Keratinocyte (primary cell): ENCODE measurements at regions not wholly inside any gene's neighbourhood (a gene's known extent, or its start where the extent isn't known, plus 50 kb on each side); places are given as distances from the start of the nearest gene placed in this dataset.

Experiments
- DNase-seq: peaks from one replicate; pipeline ENCODE4 v3.0.0-alpha.2; 2011; ENCODE audit warnings: low read depth, missing footprints, low spot score
- FAIRE-seq: peaks from 2 replicates; lab custom pipeline; 2011; peaks lifted over from hg19 to GRCh38; lab: Jason Lieb, UNC
- H2AFZ ChIP-seq: 2 replicates; pipeline ENCODE4 v1.6.0; 2012; ENCODE audit warnings: low read length, control low read depth, inconsistent platforms; ENCODE audit not compliant: control insufficient read depth
- H3K27ac ChIP-seq: 2 replicates; pipeline ENCODE4 v1.5.1; 2011; ENCODE audit warnings: low read length; ENCODE audit not compliant: control insufficient read depth, insufficient read depth
- H3K27me3 ChIP-seq: 3 replicates; pipeline ENCODE4 v1.6.0; 2011; ENCODE audit warnings: low read length; ENCODE audit not compliant: control insufficient read depth, insufficient read depth; ENCODE audit errors: extremely low read depth
- H3K36me3 ChIP-seq, 2 experiments: 2 replicates in 1 of 2; 3 replicates in 1 of 2; pipeline ENCODE4 v1.5.1; 2011; ENCODE audit warnings: low read length in 2 of 2, mild to moderate bottlenecking in 1 of 2; ENCODE audit not compliant: control insufficient read depth in 2 of 2, insufficient read depth in 2 of 2; ENCODE audit errors: extremely low read depth in 1 of 2
- H3K4me1 ChIP-seq: 3 replicates; pipeline ENCODE4 v1.5.1; 2011; ENCODE audit warnings: low read length; ENCODE audit not compliant: control insufficient read depth, insufficient read depth; ENCODE audit errors: extremely low read depth
- H3K4me2 ChIP-seq: 3 replicates; pipeline ENCODE4 v1.6.0; 2011; ENCODE audit warnings: low read depth, low read length; ENCODE audit not compliant: control insufficient read depth, insufficient read depth; ENCODE audit errors: extremely low read depth
- H3K4me3 ChIP-seq, 3 experiments: fragments of 200-600 bp in 1 of 3; sonication (generic) in 1 of 3; 2 replicates in 2 of 3; 3 replicates in 1 of 3; pipeline ENCODE4 v1.5.1; 2011 to 2016; ENCODE audit warnings: low read length in 3 of 3, mild to moderate bottlenecking in 3 of 3, control low read depth in 2 of 3, inconsistent platforms in 1 of 3, low read depth in 1 of 3, mixed read lengths in 1 of 3, mixed run types in 1 of 3, moderate library complexity in 1 of 3; ENCODE audit not compliant: control insufficient read depth in 2 of 3, insufficient read depth in 2 of 3; ENCODE audit errors: extremely low read depth in 1 of 3
- H3K79me2 ChIP-seq: 2 replicates; pipeline ENCODE4 v1.6.0; 2012; ENCODE audit warnings: low read length; ENCODE audit not compliant: control insufficient read depth, insufficient read depth
- H3K9ac ChIP-seq: 3 replicates; pipeline ENCODE4 v1.6.0; 2011; ENCODE audit warnings: low read length; ENCODE audit not compliant: control insufficient read depth, insufficient read depth; ENCODE audit errors: extremely low read depth
- H3K9me1 ChIP-seq: 3 replicates; pipeline ENCODE4 v1.6.0; 2011; ENCODE audit warnings: low read length; ENCODE audit not compliant: control insufficient read depth, insufficient read depth; ENCODE audit errors: extremely low read depth
- H3K9me3 ChIP-seq: 2 replicates; pipeline ENCODE4 v1.5.1; 2012; ENCODE audit warnings: low read depth, low read length; ENCODE audit not compliant: control insufficient read depth
- H4K20me1 ChIP-seq: 3 replicates; pipeline ENCODE4 v1.6.0; 2011; ENCODE audit warnings: low read length; ENCODE audit not compliant: control insufficient read depth, insufficient read depth; ENCODE audit errors: extremely low read depth
- EZH2 ChIP-seq: IDR thresholded peaks from one replicate; pipeline ENCODE4 v1.6.1; 2012; ENCODE audit warnings: inconsistent platforms, mild to moderate bottlenecking, low read length, moderate library complexity
- dilution Hi-C: fragments of 300-500 bp; cut with MboI; formaldehyde crosslinking; loops from one replicate; pipeline ENCODE4 v1.7.0; 2020; ENCODE audit warnings: low sequenced_read_pairs; ENCODE audit not compliant: extremely low pct_ligation_motif_present
- TF ChIP-seq, protein P1 (sequence below), 3 experiments: IDR thresholded peaks in 1 of 3; conservative IDR thresholded peaks in 1 of 3; optimal IDR thresholded peaks in 1 of 3; 2 replicates in 2 of 3; 3 replicates in 1 of 3; pipeline versions ENCODE3 to v1.5.1; 2011; ENCODE audit warnings: low read length in 3 of 3, mild to moderate bottlenecking in 3 of 3, moderate library complexity in 2 of 3, control low read depth in 1 of 3, inconsistent platforms in 1 of 3; ENCODE audit not compliant: insufficient read depth in 2 of 3; ENCODE audit errors: extremely low read depth in 1 of 3

GRCh38 chr12:92624236-92624635, 78.6 kb upstream of the PLEKHG7 start:
- Histone ChIP-seq H3K36me3 (no peaks in the 10 kb centered on the region), H3K4me1 (peaks cover 15% of the 10 kb centered on the region), H2AFZ (no peak overlapping the region), H3K4me2 (peak overlapping the region; percentile 18), H3K9ac (no peak overlapping the region), H4K20me1 (no peaks in the 10 kb centered on the region), H3K27me3 (no peaks in the 10 kb centered on the region), H3K27ac (no peak overlapping the region), H3K79me2 (no peaks in the 10 kb centered on the region), H3K9me3 (no peaks in the 10 kb centered on the region), H3K9me1 (no peaks in the 10 kb centered on the region), H3K4me3 (no peak overlapping the region)
- FAIRE-seq, result peak; percentile 72
- TF ChIP-seq EZH2, result no peak
- TF ChIP-seq, protein P1, sequence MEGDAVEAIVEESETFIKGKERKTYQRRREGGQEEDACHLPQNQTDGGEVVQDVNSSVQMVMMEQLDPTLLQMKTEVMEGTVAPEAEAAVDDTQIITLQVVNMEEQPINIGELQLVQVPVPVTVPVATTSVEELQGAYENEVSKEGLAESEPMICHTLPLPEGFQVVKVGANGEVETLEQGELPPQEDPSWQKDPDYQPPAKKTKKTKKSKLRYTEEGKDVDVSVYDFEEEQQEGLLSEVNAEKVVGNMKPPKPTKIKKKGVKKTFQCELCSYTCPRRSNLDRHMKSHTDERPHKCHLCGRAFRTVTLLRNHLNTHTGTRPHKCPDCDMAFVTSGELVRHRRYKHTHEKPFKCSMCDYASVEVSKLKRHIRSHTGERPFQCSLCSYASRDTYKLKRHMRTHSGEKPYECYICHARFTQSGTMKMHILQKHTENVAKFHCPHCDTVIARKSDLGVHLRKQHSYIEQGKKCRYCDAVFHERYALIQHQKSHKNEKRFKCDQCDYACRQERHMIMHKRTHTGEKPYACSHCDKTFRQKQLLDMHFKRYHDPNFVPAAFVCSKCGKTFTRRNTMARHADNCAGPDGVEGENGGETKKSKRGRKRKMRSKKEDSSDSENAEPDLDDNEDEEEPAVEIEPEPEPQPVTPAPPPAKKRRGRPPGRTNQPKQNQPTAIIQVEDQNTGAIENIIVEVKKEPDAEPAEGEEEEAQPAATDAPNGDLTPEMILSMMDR (optimal IDR thresholded peaks at IDR 0.05 in 1 of 3, IDR thresholded peaks at IDR 0.05 in 1 of 3, conservative IDR thresholded peaks at IDR 0.05 in 1 of 3; ENCODE audit: extremely low read depth in 1 of 3, insufficient read depth in 2 of 3, low read length in 3 of 3), result no peak
- dilution Hi-C loops, result no loop called here
- DNase-seq, result no peak

DNA sequence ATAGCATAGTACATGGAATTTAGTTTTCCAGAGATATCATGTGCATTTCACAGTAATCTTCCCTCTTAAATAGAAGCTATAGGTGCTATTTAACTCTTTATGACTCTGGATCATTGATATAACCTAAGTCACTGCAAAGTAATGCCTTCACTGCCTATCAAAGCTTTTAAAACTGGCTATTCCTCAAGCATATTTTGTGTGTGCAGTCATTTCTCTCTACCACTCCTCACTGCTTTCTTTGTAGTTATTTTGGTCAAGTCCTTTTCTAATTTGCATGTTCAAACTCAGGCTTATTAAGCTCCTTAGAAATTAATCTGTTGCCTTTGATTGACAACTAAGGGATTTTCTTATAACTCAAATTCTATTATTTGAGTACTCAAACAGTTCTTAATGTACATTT, 79.4 kb upstream of the PLEKHG7 start:
- H3K4me3 ChIP-seq, result no peak overlapping the region
- H2AFZ ChIP-seq, result no peak overlapping the region
- H3K27ac ChIP-seq, result no peak overlapping the region
- H3K4me1 ChIP-seq, result peaks cover 15% of the 10 kb centered on the region
- no peaks in the 10 kb centered on the region for H4K20me1 ChIP-seq
- H3K9me1 ChIP-seq, result no peaks in the 10 kb centered on the region
- dilution Hi-C loops, result no loop called here
- H3K4me2 ChIP-seq, result no peak overlapping the region
- no peaks in the 10 kb centered on the region for H3K36me3 ChIP-seq
- H3K9ac ChIP-seq, result no peak overlapping the region
- TF ChIP-seq, protein P1 (optimal IDR thresholded peaks at IDR 0.05 in 1 of 3, IDR thresholded peaks at IDR 0.05 in 1 of 3, conservative IDR thresholded peaks at IDR 0.05 in 1 of 3; ENCODE audit: extremely low read depth in 1 of 3, insufficient read depth in 2 of 3, low read length in 3 of 3), result no peak
- no peak for TF ChIP-seq EZH2
- FAIRE-seq, result peak; percentile 20
- H3K9me3 ChIP-seq, result no peaks in the 10 kb centered on the region
- H3K79me2 ChIP-seq, result no peaks in the 10 kb centered on the region
- no peaks in the 10 kb centered on the region for H3K27me3 ChIP-seq
- DNase-seq, result no peak
